ENCODE measurements at regions not wholly inside any gene's neighbourhood (a gene's known extent, or its start where the extent isn't known, plus 50 kb on each side); places are given as distances from the start of the nearest gene placed in this dataset.

GRCh38 chr5:97422678-97423077 lies 239.6 kb upstream of the RIOK2 start:
- H2BK5ac ChIP-seq (ENCODE audit: low read depth, low read length), result no peak overlapping the region
- H3K56ac ChIP-seq (replicated peaks; ENCODE audit: insufficient read length, low read depth, low read length), result no peak overlapping the region
- no peaks in the 10 kb centered on the region for H4K20me1 ChIP-seq (replicated peaks in 1 of 2; ENCODE audit: control insufficient read depth in 1 of 2, insufficient read depth in 2 of 2, low read length in 2 of 2)
- no peak overlapping the region for H2BK15ac ChIP-seq (ENCODE audit: low read length)
- no peak overlapping the region for H2BK120ac ChIP-seq (replicated peaks; ENCODE audit: low read depth, low read length)
- no peak overlapping the region for H2BK20ac ChIP-seq (ENCODE audit: low read length)
- no peaks in the 10 kb centered on the region for H3K9me3 ChIP-seq (ENCODE audit: insufficient read depth in 2 of 2, low read depth in 1 of 2, low read length in 1 of 2)
- no peaks in the 10 kb centered on the region for H3K79me2 ChIP-seq (ENCODE audit: control insufficient read depth in 1 of 2, insufficient read depth in 2 of 2, low read length in 2 of 2)
- H3K14ac ChIP-seq (ENCODE audit: insufficient read length), result no peak overlapping the region
- no peak overlapping the region for H2BK12ac ChIP-seq (ENCODE audit: low read depth, low read length)
- H3K4me2 ChIP-seq (ENCODE audit: insufficient read depth in 1 of 2, low read depth in 2 of 2, low read length in 2 of 2), result no peak overlapping the region
- H3K27ac ChIP-seq (ENCODE audit: low read depth, low read length), result no peak overlapping the region
- WGBS, 2 experiments (ENCODE audit: extremely low coverage in 1 of 2, insufficient coverage in 1 of 2, insufficient read length in 1 of 2, insufficient replicate concordance in 2 of 2, low coverage in 1 of 2, low lambda C conversion rate in 2 of 2, missing lambda C conversion rate in 1 of 2), result 86% methylated on average over 3 of the region's 3 CpGs; no CpG with 5 or more reads in 1 of the 2 experiments
- H4K8ac ChIP-seq (ENCODE audit: extremely low read depth, insufficient read depth, low read length), result no peak overlapping the region
- H4K91ac ChIP-seq (replicated peaks; ENCODE audit: insufficient read length, low read length), result no peak overlapping the region
- TF ChIP-seq TCF12 (IDR thresholded peaks at IDR 0.05; ENCODE audit: low read depth, low read length) (no peak), MAX (IDR thresholded peaks at IDR 0.05) (no peak), EP300 (IDR thresholded peaks at IDR 0.05; ENCODE audit: borderline replicate concordance in 1 of 2, low read depth in 2 of 2, low read length in 2 of 2) (no peak), CTBP2 (IDR thresholded peaks at IDR 0.05; ENCODE audit: borderline replicate concordance, insufficient read depth, insufficient read length, low read length) (no peak)
- H2AK5ac ChIP-seq (ENCODE audit: low read depth, low read length), result no peak overlapping the region
- no peak overlapping the region for H3K18ac ChIP-seq (ENCODE audit: extremely low read depth, low read length)
- no peaks in the 10 kb centered on the region for H3K23me2 ChIP-seq (ENCODE audit: low read depth, low read length)
- H3K4ac ChIP-seq (replicated peaks; ENCODE audit: insufficient read length, low read depth, low read length), result no peak overlapping the region
- H3K4me3 ChIP-seq (ENCODE audit: extremely low read depth in 1 of 4, insufficient read depth in 2 of 4, low read depth in 3 of 4, low read length in 4 of 4), result no peak overlapping the region
- POLR2A ChIA-PET (ENCODE audit: partially characterized antibody), result no interaction called here
- H3K9ac ChIP-seq (replicated peaks in 1 of 4; ENCODE audit: extremely low read depth in 1 of 4, low read depth in 3 of 4, low read length in 3 of 4), result no peak overlapping the region
- H3K79me1 ChIP-seq (ENCODE audit: low read depth, low read length), result no peaks in the 10 kb centered on the region
- peaks cover 0 to 2% (median 0%) of the 10 kb centered on the region in 4 experiments; a peak in 1 of 7 replicates for H3K4me1 ChIP-seq (replicated peaks in 1 of 4; ENCODE audit: control insufficient read depth in 3 of 4, insufficient read depth in 4 of 4, low read length in 3 of 4)
- FAIRE-seq (no peak), DNase-seq (ENCODE audit: low read depth in 1 of 2, low spot score in 2 of 2) (no peak)
- no peak overlapping the region for H2AFZ ChIP-seq (ENCODE audit: low read length)
- no peaks in the 10 kb centered on the region for H3K27me3 ChIP-seq (replicated peaks in 1 of 4; ENCODE audit: control insufficient read depth in 3 of 4, extremely low read depth in 1 of 4, insufficient read depth in 3 of 4, low read length in 3 of 4)
- H3K36me3 ChIP-seq (ENCODE audit: control insufficient read depth in 2 of 4, insufficient read depth in 4 of 4, low read length in 3 of 4), result no peaks in the 10 kb centered on the region
- H4K5ac ChIP-seq (ENCODE audit: insufficient read length, low read depth, low read length), result no peak overlapping the region
- H3K23ac ChIP-seq (ENCODE audit: insufficient read length), result no peak overlapping the region
- CTCF ChIA-PET (ENCODE audit: partially characterized antibody), result interaction anchor here (0.6 to 1.6 kb wide), 6 partner anchors 8 to 1373 kb away, joined by 3 to 8 read pairs (median 4); no protein-coding TSS in a partner anchor

All from H1 (cell line).